ENCODE measurements at regions not wholly inside any gene's neighbourhood (a gene's known extent, or its start where the extent isn't known, plus 50 kb on each side); places are given as distances from the start of the nearest gene placed in this dataset.

GRCh38 chr10:22816298-22816653, 101.9 kb upstream of the PIP4K2A start:
- ChIA-PET CTCF (no interaction called here), POLR2A (no interaction called here)

GRCh38 chr10:22810643-22811465, 96.5 kb upstream of the PIP4K2A start:
- Mint-ChIP-seq H3K9me3 (peaks cover 10% of the 10 kb centered on the region), H3K36me3 (peaks cover 8% of the 10 kb centered on the region), H3K27ac (no peak overlapping the region), H3K4me3 (no peak overlapping the region), H3K27me3 (ENCODE audit: low read depth) (peaks cover 68% of the 10 kb centered on the region), H3K4me1 (peaks cover 10% of the 10 kb centered on the region)
- DNase-seq (ENCODE audit: low spot score) (no peak), ATAC-seq (peak; percentile 90)
- TF ChIP-seq MYBL2 (CRISPR knock-in tag; IDR thresholded peaks at IDR 0.05) (no peak), ELF4 (CRISPR knock-in tag; IDR thresholded peaks at IDR 0.05; ENCODE audit: low read depth) (no peak), NFYB (CRISPR knock-in tag; conservative IDR thresholded peaks at IDR 0.05; ENCODE audit: low read depth) (no peak), GABPB1 (CRISPR knock-in tag; IDR thresholded peaks at IDR 0.05) (no peak), HMGA2 (CRISPR knock-in tag; IDR thresholded peaks at IDR 0.05) (no peak), AFF4 (CRISPR knock-in tag; IDR thresholded peaks at IDR 0.05; ENCODE audit: borderline replicate concordance) (no peak), ZBTB21 (CRISPR knock-in tag; IDR thresholded peaks at IDR 0.05; ENCODE audit: borderline replicate concordance) (no peak)
- ChIA-PET POLR2A (no interaction called here), CTCF (no interaction called here)

More at GRCh38 chr10:22816298-22816653, 101.9 kb upstream of the PIP4K2A start:
- Mint-ChIP-seq H3K27ac (no peak overlapping the region), H3K9me3 (peaks cover 1% of the 10 kb centered on the region; the same call in 1 of the 2 replicates), H3K4me3 (no peak overlapping the region), H3K36me3 (no peaks in the 10 kb centered on the region), H3K27me3 (ENCODE audit: low read depth) (peaks cover 29% of the 10 kb centered on the region), H3K4me1 (peaks cover 1% of the 10 kb centered on the region)
- TF ChIP-seq ZNF121 (CRISPR knock-in tag; IDR thresholded peaks at IDR 0.05), result no peak
- TF ChIP-seq ZNF423 (CRISPR knock-in tag; IDR thresholded peaks at IDR 0.05), result no peak
- TF ChIP-seq ZNF281 (CRISPR knock-in tag; IDR thresholded peaks at IDR 0.05), result no peak
- TF ChIP-seq GTF2I (CRISPR knock-in tag; conservative IDR thresholded peaks at IDR 0.05), result no peak
- TF ChIP-seq FOXP1 (CRISPR knock-in tag; IDR thresholded peaks at IDR 0.05; ENCODE audit: borderline replicate concordance), result no peak
- TF ChIP-seq NFYB (CRISPR knock-in tag; conservative IDR thresholded peaks at IDR 0.05; ENCODE audit: low read depth), result no peak
- no peak for TF ChIP-seq ZBTB43 (CRISPR knock-in tag; IDR thresholded peaks at IDR 0.05)
- DNase-seq (ENCODE audit: low spot score), result no peak
- ATAC-seq, result no peak

GRCh38 chr10:22807238-22807637, 92.9 kb upstream of the PIP4K2A start:
- TF ChIP-seq NFE2L1 (CRISPR knock-in tag; IDR thresholded peaks at IDR 0.05) (no peak), HMGXB4 (CRISPR knock-in tag; IDR thresholded peaks at IDR 0.05) (no peak)
- peaks cover 10% of the 10 kb centered on the region for H3K9me3 Mint-ChIP-seq
- H3K36me3 Mint-ChIP-seq, result peaks cover 8% of the 10 kb centered on the region
- no peak overlapping the region for H3K27ac Mint-ChIP-seq
- no peak for ATAC-seq
- POLR2A ChIA-PET, result no interaction called here
- peaks cover 53% of the 10 kb centered on the region for H3K27me3 Mint-ChIP-seq (ENCODE audit: low read depth)
- no peak overlapping the region for H3K4me3 Mint-ChIP-seq
- no peak for DNase-seq (ENCODE audit: low spot score)
- CTCF ChIA-PET, result no interaction called here
- peaks cover 15% of the 10 kb centered on the region for H3K4me1 Mint-ChIP-seq
